ENCODE measurements at regions not wholly inside any gene's neighbourhood (a gene's known extent, or its start where the extent isn't known, plus 50 kb on each side); places are given as distances from the start of the nearest gene placed in this dataset.

- DNase-seq: no peak
Measured at GRCh38 chr11:70775386-70776075, 377.2 kb downstream of the CTTN start.

GRCh38 chr11:70776914-70777532 is 378.7 kb downstream of the CTTN start:
- DNase-seq: no peak

GRCh38 chr11:70778883-70779282 is 380.6 kb downstream of the CTTN start:
- no peak for DNase-seq

- DNase-seq: no peak
Measured at GRCh38 chr11:70779433-70780245, 381.3 kb downstream of the CTTN start.

GRCh38 chr11:70780246-70780535 is 381.9 kb downstream of the CTTN start:
- DNase-seq: no peak

- DNase-seq: peak in 1 of 2 experiments; percentile 27
Measured at GRCh38 chr11:70782401-70782913, 384.1 kb downstream of the CTTN start.

GRCh38 chr11:70783356-70783755 is 385.0 kb downstream of the CTTN start:
- no peak for DNase-seq

GRCh38 chr11:70783821-70784220 is 385.5 kb downstream of the CTTN start:
- no peak for DNase-seq

- no peak for DNase-seq
Measured at GRCh38 chr11:70785372-70785771, 387.0 kb downstream of the CTTN start.

- DNase-seq: no peak
Measured at GRCh38 chr11:70786021-70786665, 387.8 kb downstream of the CTTN start.

- DNase-seq: no peak
Measured at GRCh38 chr11:70788248-70789022, 390.1 kb downstream of the CTTN start.

- no peak for DNase-seq
Measured at GRCh38 chr11:70790671-70791300, 392.5 kb downstream of the CTTN start.

- no peak for DNase-seq
Measured at GRCh38 chr11:70796648-70797227, 398.4 kb downstream of the CTTN start.

GRCh38 chr11:70798296-70798695 is 400.0 kb downstream of the CTTN start:
- no peak for DNase-seq

- no peak for DNase-seq
Measured at GRCh38 chr11:70799386-70799785, 401.1 kb downstream of the CTTN start.

- no peak for DNase-seq
Measured at GRCh38 chr11:70802185-70802584, 403.9 kb downstream of the CTTN start.

- no peak for DNase-seq
Measured at GRCh38 chr11:70804139-70804837, 406.0 kb downstream of the CTTN start.

GRCh38 chr11:70805243-70805642 is 406.9 kb downstream of the CTTN start:
- no peak for DNase-seq

- no peak for DNase-seq
Measured at GRCh38 chr11:70805971-70806370, 407.6 kb downstream of the CTTN start.

- DNase-seq: no peak
Measured at GRCh38 chr11:70806461-70807194, 408.3 kb downstream of the CTTN start.

Data from SHP77 (cell line).